H1 (cell line): ENCODE measurements at regions not wholly inside any gene's neighbourhood (a gene's known extent, or its start where the extent isn't known, plus 50 kb on each side); places are given as distances from the start of the nearest gene placed in this dataset.

ENCODE experiments used
- CBX5 ChIP-seq: fragments of 300-800, 300-1000 bp; sonication (generic); IDR thresholded peaks from 2 replicates; pipeline ENCODE4 v1.7.1; 2016; ENCODE audit warnings: antibody characterized with exemption, low read length, low read depth
- CREB1 ChIP-seq: IDR thresholded peaks from 2 replicates; pipeline ENCODE4 v1.6.1; 2012; ENCODE audit warnings: inconsistent platforms
- GABPA ChIP-seq: IDR thresholded peaks from 2 replicates; pipeline ENCODE4 v1.6.1; 2011; ENCODE audit warnings: mild to moderate bottlenecking, low read length, moderate library complexity, borderline replicate concordance; ENCODE audit not compliant: insufficient read depth
- JUND ChIP-seq: IDR thresholded peaks from 2 replicates; pipeline ENCODE4 v1.6.1; 2011; ENCODE audit warnings: mild to moderate bottlenecking, improper control_type of control experiment, low read length
- PHF8 ChIP-seq: fragments of 200-600 bp; sonication (generic); conservative IDR thresholded peaks from 2 replicates; pipeline ENCODE4 v1.7.1; 2012; ENCODE audit warnings: low read depth, mild to moderate bottlenecking, inconsistent platforms, low read length, moderate library complexity
- POLR2A ChIP-seq, 2 experiments: IDR thresholded peaks; 1 replicate in 1 of 2; 2 replicates in 1 of 2; pipeline ENCODE4 v1.6.1; 2011; ENCODE audit warnings: low read depth in 2 of 2, low read length in 2 of 2, mild to moderate bottlenecking in 2 of 2; ENCODE audit errors: control extremely low read depth in 1 of 2
- POLR2AphosphoS5 ChIP-seq: IDR thresholded peaks from 2 replicates; pipeline ENCODE4 v1.6.1; 2011; ENCODE audit warnings: low read depth, low read length
- SIX5 ChIP-seq: IDR thresholded peaks from 2 replicates; pipeline ENCODE4 v1.6.1; 2011; ENCODE audit warnings: mild to moderate bottlenecking, low read depth, low read length
- TAF1 ChIP-seq: IDR thresholded peaks from 2 replicates; pipeline ENCODE4 v1.6.1; 2011; ENCODE audit warnings: mild to moderate bottlenecking, low read depth, low read length
- TF ChIP-seq, protein P1 (sequence below), 3 experiments: IDR thresholded peaks; 1 replicate in 2 of 3; 2 replicates in 1 of 3; pipeline versions ENCODE4 v1.5.1 to v1.6.1; 2011; ENCODE audit warnings: low read length in 3 of 3, mild to moderate bottlenecking in 3 of 3, inconsistent platforms in 2 of 3, low read depth in 1 of 3, moderate library complexity in 1 of 3; ENCODE audit not compliant: insufficient read depth in 1 of 3; ENCODE audit errors: control extremely low read depth in 1 of 3

DNA sequence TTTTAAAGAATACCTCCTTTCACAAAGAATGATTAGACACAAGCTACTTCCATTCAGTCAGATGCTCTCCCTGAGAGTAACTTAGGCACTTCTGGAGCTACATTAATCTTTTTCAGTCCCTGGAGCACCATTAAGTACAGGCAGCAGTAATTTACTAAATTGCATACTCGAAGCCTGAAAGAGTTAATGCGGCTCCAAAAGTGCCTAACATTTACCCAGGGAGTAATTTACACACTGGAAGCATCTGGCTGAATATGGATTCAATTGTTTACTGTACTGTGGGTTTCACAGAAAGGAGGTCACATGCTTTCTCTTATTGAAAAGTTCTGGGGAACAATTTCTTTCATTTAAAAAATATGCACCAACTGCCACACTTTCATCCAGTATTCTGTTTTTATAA, 260.8 kb upstream of the TENM3 start:
- no peak for TF ChIP-seq POLR2A (IDR thresholded peaks at IDR 0.05; ENCODE audit: control extremely low read depth in 1 of 2, low read depth in 2 of 2, low read length in 2 of 2)
- TF ChIP-seq, protein P1, sequence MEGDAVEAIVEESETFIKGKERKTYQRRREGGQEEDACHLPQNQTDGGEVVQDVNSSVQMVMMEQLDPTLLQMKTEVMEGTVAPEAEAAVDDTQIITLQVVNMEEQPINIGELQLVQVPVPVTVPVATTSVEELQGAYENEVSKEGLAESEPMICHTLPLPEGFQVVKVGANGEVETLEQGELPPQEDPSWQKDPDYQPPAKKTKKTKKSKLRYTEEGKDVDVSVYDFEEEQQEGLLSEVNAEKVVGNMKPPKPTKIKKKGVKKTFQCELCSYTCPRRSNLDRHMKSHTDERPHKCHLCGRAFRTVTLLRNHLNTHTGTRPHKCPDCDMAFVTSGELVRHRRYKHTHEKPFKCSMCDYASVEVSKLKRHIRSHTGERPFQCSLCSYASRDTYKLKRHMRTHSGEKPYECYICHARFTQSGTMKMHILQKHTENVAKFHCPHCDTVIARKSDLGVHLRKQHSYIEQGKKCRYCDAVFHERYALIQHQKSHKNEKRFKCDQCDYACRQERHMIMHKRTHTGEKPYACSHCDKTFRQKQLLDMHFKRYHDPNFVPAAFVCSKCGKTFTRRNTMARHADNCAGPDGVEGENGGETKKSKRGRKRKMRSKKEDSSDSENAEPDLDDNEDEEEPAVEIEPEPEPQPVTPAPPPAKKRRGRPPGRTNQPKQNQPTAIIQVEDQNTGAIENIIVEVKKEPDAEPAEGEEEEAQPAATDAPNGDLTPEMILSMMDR (IDR thresholded peaks at IDR 0.05; ENCODE audit: control extremely low read depth in 1 of 3, insufficient read depth in 1 of 3, low read depth in 1 of 3, low read length in 3 of 3): no peak
- TF ChIP-seq TAF1: no peak
- TF ChIP-seq JUND: no peak
- TF ChIP-seq CBX5: no peak
- TF ChIP-seq POLR2AphosphoS5: no peak
- TF ChIP-seq CREB1: no peak
- no peak for TF ChIP-seq GABPA
- no peak for TF ChIP-seq SIX5
- TF ChIP-seq PHF8: no peak
